CD4-positive, alpha-beta T cell (primary cell): ENCODE measurements at regions not wholly inside any gene's neighbourhood (a gene's known extent, or its start where the extent isn't known, plus 50 kb on each side); places are given as distances from the start of the nearest gene placed in this dataset.

Experiments
- ATAC-seq: fragments of 200-7000 bp; cut with Tn5 transposase; one replicate; pipeline ENCODE4 v1.10.0; 2022; ENCODE audit warnings: mild to moderate bottlenecking; ENCODE audit not compliant: poor library complexity
- CTCF ChIA-PET: fragments of 350-600 bp; sonication (Branson Sonifier 250); formaldehyde crosslinking; loops from one replicate; lab custom pipeline; 2021; ENCODE audit warnings: antibody characterized with exemption, inconsistent platforms; lab: Charles Lee
- POLR2A ChIA-PET: fragments of 350-600 bp; sonication (Branson Sonifier 250); formaldehyde crosslinking; loops from one replicate; lab custom pipeline; 2021; ENCODE audit warnings: antibody characterized with exemption, inconsistent platforms; lab: Charles Lee
- DNase-seq, 14 experiments: peaks; one replicate each; pipeline ENCODE4 v3.0.0-alpha.2; 2013 to 2020; ENCODE audit warnings: mixed read lengths in 2 of 14
- H3K27ac ChIP-seq, 2 donors: one replicate each; pipeline versions ENCODE4 v1.5.1 to v1.7.0; 2013; ENCODE audit warnings: low read length in 2 of 2, low read depth in 1 of 2, mild to moderate bottlenecking in 1 of 2
- H3K27me3 ChIP-seq, 2 experiments: 1 replicate in 1 of 2; 2 replicates in 1 of 2; pipeline versions ENCODE4 v1.6.1 to v1.7.0; 2013; ENCODE audit warnings: low read length in 2 of 2, control low read depth in 1 of 2, mild to moderate bottlenecking in 1 of 2, moderate library complexity in 1 of 2; ENCODE audit not compliant: insufficient read depth in 2 of 2, control insufficient read depth in 1 of 2
- H3K36me3 ChIP-seq: one replicate; pipeline ENCODE4 v1.6.1; 2013; ENCODE audit warnings: low read length, control low read depth; ENCODE audit not compliant: insufficient read depth
- H3K4me1 ChIP-seq: one replicate; pipeline ENCODE4 v1.6.1; 2013; ENCODE audit warnings: low read length, control low read depth; ENCODE audit not compliant: insufficient read depth
- H3K4me3 ChIP-seq: one replicate; pipeline ENCODE4 v1.5.1; 2013; ENCODE audit warnings: mild to moderate bottlenecking, low read length, moderate library complexity
- H3K9me3 ChIP-seq, 2 experiments: 1 replicate in 1 of 2; 2 replicates in 1 of 2; pipeline versions ENCODE4 v1.6.1 to v1.7.0; 2013; ENCODE audit warnings: low read length in 2 of 2, mild to moderate bottlenecking in 2 of 2, control low read depth in 1 of 2, moderate library complexity in 1 of 2; ENCODE audit not compliant: control insufficient read depth in 1 of 2, insufficient read depth in 1 of 2
- H3K27ac Mint-ChIP-seq: one replicate; pipeline ENCODE4 v1.8.0; 2020; ENCODE audit warnings: mixed read lengths
- H3K27me3 Mint-ChIP-seq: one replicate; pipeline ENCODE4 v1.8.0; 2021; ENCODE audit warnings: mixed read lengths
- H3K36me3 Mint-ChIP-seq: one replicate; pipeline ENCODE4 v1.8.0; 2021; ENCODE audit warnings: low read depth, mixed read lengths
- H3K4me1 Mint-ChIP-seq: one replicate; pipeline ENCODE4 v1.8.0; 2021; ENCODE audit warnings: low read depth, mixed read lengths
- H3K4me3 Mint-ChIP-seq: one replicate; pipeline ENCODE4 v1.8.0; 2020; ENCODE audit warnings: mild to moderate bottlenecking, mixed read lengths
- H3K9me3 Mint-ChIP-seq: one replicate; pipeline ENCODE4 v1.8.0; 2020; ENCODE audit warnings: mixed read lengths
- intact Hi-C, 2 experiments: fragments of 100-400 bp; cut with DNase I in 1 of 2; cut with micrococcal nuclease in 1 of 2; formaldehyde crosslinking; loops; one replicate each; pipeline versions ENCODE4 v1.15.1 to v1.9.0; 2023 to 2025; cut with DNase I, micrococcal nuclease
- TF ChIP-seq, protein P1 (sequence below): fragments of 200-600 bp; IDR thresholded peaks from one replicate; pipeline ENCODE4 v1.8.0; 2022; ENCODE audit warnings: antibody characterized with exemption, mild to moderate bottlenecking

DNA sequence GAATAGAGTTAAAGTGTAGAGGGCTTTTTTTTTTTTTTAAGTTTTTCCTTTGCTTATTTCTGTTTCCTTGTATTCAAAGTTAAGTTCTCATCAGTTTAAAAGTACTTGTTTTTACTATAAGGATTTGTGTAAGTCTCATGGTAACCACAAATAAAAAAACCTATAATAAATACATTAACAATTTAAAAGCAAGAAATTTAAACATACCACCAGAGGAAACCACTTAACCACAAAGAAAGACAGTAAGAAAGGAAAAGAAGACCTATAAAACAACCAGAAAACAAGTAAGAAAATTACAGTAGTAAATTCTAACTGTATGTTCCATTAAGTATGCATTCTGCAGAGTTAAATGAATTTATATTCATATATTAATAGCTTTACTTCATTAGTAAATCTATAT is 999.1 kb upstream of the ATXN8OS start:
- no peak for ATAC-seq
- Histone ChIP-seq H3K4me3 (no peak overlapping the region), H3K9me3 (peaks cover 0 to 13% of the 10 kb centered on the region in 2 experiments), H3K27ac (no peak overlapping the region), H3K36me3 (no peaks in the 10 kb centered on the region), H3K4me1 (no peaks in the 10 kb centered on the region), H3K27me3 (no peaks in the 10 kb centered on the region)
- no peak for DNase-seq
- no peak overlapping the region for H3K4me3 Mint-ChIP-seq
- H3K27ac Mint-ChIP-seq: no peak overlapping the region
- POLR2A ChIA-PET: no interaction called here
- CTCF ChIA-PET: no interaction called here
- no peaks in the 10 kb centered on the region for H3K36me3 Mint-ChIP-seq
- TF ChIP-seq, protein P1, sequence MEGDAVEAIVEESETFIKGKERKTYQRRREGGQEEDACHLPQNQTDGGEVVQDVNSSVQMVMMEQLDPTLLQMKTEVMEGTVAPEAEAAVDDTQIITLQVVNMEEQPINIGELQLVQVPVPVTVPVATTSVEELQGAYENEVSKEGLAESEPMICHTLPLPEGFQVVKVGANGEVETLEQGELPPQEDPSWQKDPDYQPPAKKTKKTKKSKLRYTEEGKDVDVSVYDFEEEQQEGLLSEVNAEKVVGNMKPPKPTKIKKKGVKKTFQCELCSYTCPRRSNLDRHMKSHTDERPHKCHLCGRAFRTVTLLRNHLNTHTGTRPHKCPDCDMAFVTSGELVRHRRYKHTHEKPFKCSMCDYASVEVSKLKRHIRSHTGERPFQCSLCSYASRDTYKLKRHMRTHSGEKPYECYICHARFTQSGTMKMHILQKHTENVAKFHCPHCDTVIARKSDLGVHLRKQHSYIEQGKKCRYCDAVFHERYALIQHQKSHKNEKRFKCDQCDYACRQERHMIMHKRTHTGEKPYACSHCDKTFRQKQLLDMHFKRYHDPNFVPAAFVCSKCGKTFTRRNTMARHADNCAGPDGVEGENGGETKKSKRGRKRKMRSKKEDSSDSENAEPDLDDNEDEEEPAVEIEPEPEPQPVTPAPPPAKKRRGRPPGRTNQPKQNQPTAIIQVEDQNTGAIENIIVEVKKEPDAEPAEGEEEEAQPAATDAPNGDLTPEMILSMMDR: no peak
- no peaks in the 10 kb centered on the region for H3K4me1 Mint-ChIP-seq
- H3K27me3 Mint-ChIP-seq: no peaks in the 10 kb centered on the region
- H3K9me3 Mint-ChIP-seq: peaks cover 13% of the 10 kb centered on the region
- intact Hi-C loops: no loop called here

DNA sequence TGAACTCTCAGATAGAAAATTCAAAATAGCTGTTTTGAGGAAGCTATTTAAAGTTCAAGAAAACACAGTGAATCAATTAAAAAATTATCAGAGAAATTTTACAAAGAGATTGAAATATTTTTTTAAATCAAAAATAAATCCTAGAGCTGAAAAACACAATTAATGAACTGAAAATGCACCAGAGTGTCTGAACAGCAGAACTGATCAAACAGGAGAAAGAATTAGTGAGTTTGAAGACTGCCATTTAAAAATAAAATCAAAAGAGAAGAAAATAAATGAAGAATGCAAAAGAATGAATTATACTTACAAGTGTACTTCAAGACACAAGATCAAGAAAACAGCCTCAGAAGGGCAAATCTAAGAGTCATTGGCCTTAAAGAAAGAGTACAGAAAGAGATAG is 1000.2 kb upstream of the ATXN8OS start:
- H3K27ac Mint-ChIP-seq: no peak overlapping the region
- no peaks in the 10 kb centered on the region for H3K4me1 ChIP-seq
- no peak overlapping the region for H3K4me3 Mint-ChIP-seq
- H3K36me3 Mint-ChIP-seq: no peaks in the 10 kb centered on the region
- DNase-seq: no peak
- H3K9me3 ChIP-seq: peaks cover 0 to 13% of the 10 kb centered on the region in 2 experiments
- H3K9me3 Mint-ChIP-seq: peaks cover 13% of the 10 kb centered on the region
- TF ChIP-seq, protein P1: no peak
- intact Hi-C loops: no loop called here
- no peak overlapping the region for H3K27ac ChIP-seq
- no peak overlapping the region for H3K4me3 ChIP-seq
- H3K27me3 Mint-ChIP-seq: no peaks in the 10 kb centered on the region
- no peak for ATAC-seq
- H3K4me1 Mint-ChIP-seq: no peaks in the 10 kb centered on the region
- H3K36me3 ChIP-seq: no peaks in the 10 kb centered on the region
- POLR2A ChIA-PET: no interaction called here
- no peaks in the 10 kb centered on the region for H3K27me3 ChIP-seq
- CTCF ChIA-PET: no interaction called here

DNA sequence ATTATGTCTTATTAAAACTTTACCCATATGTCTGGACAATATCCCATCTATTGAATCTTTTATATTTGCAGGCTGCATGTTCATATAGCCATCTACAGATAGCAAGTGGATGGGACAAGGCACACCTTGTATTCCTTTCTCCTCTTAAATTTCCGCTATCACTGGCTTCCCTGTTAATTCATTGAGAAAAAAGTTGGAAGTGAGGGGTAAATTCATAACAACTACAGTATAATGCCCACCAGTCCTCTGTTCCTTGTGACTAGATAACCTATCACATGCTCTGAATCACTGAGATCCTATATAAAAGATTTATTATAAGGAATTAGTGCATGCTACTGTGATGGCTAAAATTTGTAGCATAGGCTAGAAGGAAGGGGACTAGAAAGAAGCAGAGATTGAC is 1005.8 kb upstream of the ATXN8OS start:
- no peak for ATAC-seq
- Mint-ChIP-seq H3K4me3 (no peak overlapping the region), H3K27me3 (no peaks in the 10 kb centered on the region), H3K9me3 (peaks cover 17% of the 10 kb centered on the region), H3K27ac (no peak overlapping the region), H3K4me1 (no peaks in the 10 kb centered on the region), H3K36me3 (no peaks in the 10 kb centered on the region)
- Histone ChIP-seq H3K4me3 (no peak overlapping the region), H3K27ac (no peak overlapping the region), H3K9me3 (peaks cover 0 to 8% of the 10 kb centered on the region in 2 experiments), H3K4me1 (no peaks in the 10 kb centered on the region), H3K27me3 (no peaks in the 10 kb centered on the region), H3K36me3 (no peaks in the 10 kb centered on the region)
- POLR2A ChIA-PET: no interaction called here
- CTCF ChIA-PET: no interaction called here
- intact Hi-C loops: no loop called here
- DNase-seq: no peak
- TF ChIP-seq, protein P1: no peak
